Gastroesophageal sphincter (tissue), 4 donors: ENCODE measurements at regions not wholly inside any gene's neighbourhood (a gene's known extent, or its start where the extent isn't known, plus 50 kb on each side); places are given as distances from the start of the nearest gene placed in this dataset.
"Not testable (repeated sequence)": the region's sequence is repeated elsewhere in the genome, so short reads cannot be mapped to it uniquely, and the experiment has no call there.

Source experiments
- ATAC-seq: fragments of 150-250 bp; one replicate; pipeline ENCODE4 v1.9.1; 2016; ENCODE audit warnings: mild to moderate bottlenecking, moderate library complexity
- H3K27ac ChIP-seq, 4 donors: fragments of 200-600 bp; sonication (generic) in 3 of 4; 1 replicate in 3 of 4; 2 replicates in 1 of 4; pipeline ENCODE4 v1.5.1; 2016 to 2019
- H3K27me3 ChIP-seq: fragments of 200-600 bp; sonication (generic); one replicate; pipeline ENCODE4 v1.5.1; 2019
- H3K36me3 ChIP-seq, 2 donors: fragments of 200-600 bp; sonication (generic); one replicate each; pipeline ENCODE4 v1.5.1; 2019; ENCODE audit warnings: control low read depth in 1 of 2
- H3K4me1 ChIP-seq, 3 donors: fragments of 200-600 bp; sonication (generic); 1 replicate in 2 of 3; 2 replicates in 1 of 3; pipeline ENCODE4 v1.5.1; 2016 to 2019; ENCODE audit warnings: control low read depth in 2 of 3
- H3K4me3 ChIP-seq, 2 donors: fragments of 200-600 bp; sonication (generic); one replicate each; pipeline ENCODE4 v1.5.1; 2019; ENCODE audit warnings: mild to moderate bottlenecking in 1 of 2, moderate library complexity in 1 of 2
- H3K9me3 ChIP-seq, 3 donors: fragments of 200-600 bp; sonication (generic); one replicate each; pipeline ENCODE4 v1.5.1; 2017 to 2019; ENCODE audit warnings: control low read depth in 2 of 3
- CTCF ChIP-seq, 4 experiments: fragments of 200-600 bp in 2 of 4; fragments of 450-650 bp in 2 of 4; sonication (generic) in 1 of 4; IDR thresholded peaks; one replicate each; pipeline ENCODE4 v1.5.1; 2017 to 2019; ENCODE audit warnings: antibody characterized with exemption in 4 of 4, mild to moderate bottlenecking in 2 of 4, moderate library complexity in 2 of 4
- EP300 ChIP-seq: sonication (generic); formaldehyde crosslinking; IDR thresholded peaks from one replicate; pipeline ENCODE4 v1.6.1; 2017; ENCODE audit warnings: antibody characterized with exemption, mild to moderate bottlenecking
- POLR2A ChIP-seq, 2 donors: fragments of 450-650 bp; IDR thresholded peaks; one replicate each; pipeline ENCODE4 v1.6.1; 2017; ENCODE audit warnings: antibody characterized with exemption in 2 of 2, mild to moderate bottlenecking in 2 of 2, moderate library complexity in 1 of 2
- POLR2AphosphoS5 ChIP-seq: sonication (generic); formaldehyde crosslinking; IDR thresholded peaks from one replicate; pipeline ENCODE4 v1.6.1; 2017; ENCODE audit warnings: antibody characterized with exemption
- WGBS, 2 donors: methylation state at CpG; one replicate each; pipeline ENCODE4 v1.1.5; 2018; ENCODE audit warnings: low coverage in 1 of 2; 5-methylcytosine and 5-hydroxymethylcytosine counted together

GRCh38 chr5:110268985-110269384 is 457.5 kb downstream of the TMEM232 start:
- H3K27me3 ChIP-seq, result no peaks in the 10 kb centered on the region
- H3K4me3 ChIP-seq, result no peak overlapping the region
- no peaks in the 10 kb centered on the region for H3K36me3 ChIP-seq
- ATAC-seq, result no peak
- TF ChIP-seq POLR2A (IDR thresholded peaks at IDR 0.05) (no peak), EP300 (no peak), CTCF (IDR thresholded peaks at IDR 0.05) (no peak), POLR2AphosphoS5 (no peak)
- no peaks in the 10 kb centered on the region for H3K4me1 ChIP-seq
- H3K9me3 ChIP-seq, result no peaks in the 10 kb centered on the region
- no peak overlapping the region for H3K27ac ChIP-seq
- 80 to 100% methylated on average over 1 of the region's 1 CpG for WGBS, 2 donors

- no peak for ATAC-seq
- no peaks in the 10 kb centered on the region for H3K9me3 ChIP-seq
- no peaks in the 10 kb centered on the region for H3K4me1 ChIP-seq
- no peaks in the 10 kb centered on the region for H3K27me3 ChIP-seq
- no peak overlapping the region for H3K27ac ChIP-seq
- H3K36me3 ChIP-seq, result no peaks in the 10 kb centered on the region
- no peak overlapping the region for H3K4me3 ChIP-seq
- no peak for TF ChIP-seq POLR2A (IDR thresholded peaks at IDR 0.05)
- 52 to 73% methylated on average over 3 of the region's 3 CpGs for WGBS, 2 donors
Measured at GRCh38 chr5:110269478-110270142, 456.9 kb downstream of the TMEM232 start.

GRCh38 chr5:110275878-110276277 is 450.6 kb downstream of the TMEM232 start:
- WGBS, 2 donors, result 89 to 95% methylated on average over 2 of the region's 2 CpGs
- Histone ChIP-seq H3K36me3 (no peaks in the 10 kb centered on the region), H3K27ac (no peak overlapping the region), H3K27me3 (no peaks in the 10 kb centered on the region), H3K4me1 (no peaks in the 10 kb centered on the region), H3K9me3 (peaks cover 0 to 13% (median 0%) of the 10 kb centered on the region in 3 donors), H3K4me3 (no peak overlapping the region)
- TF ChIP-seq EP300 (no peak), POLR2A (IDR thresholded peaks at IDR 0.05) (no peak), POLR2AphosphoS5 (no peak), CTCF (IDR thresholded peaks at IDR 0.05) (no peak)
- no peak for ATAC-seq

- not testable (repeated sequence) for H3K4me1 ChIP-seq, ATAC-seq, H3K27ac ChIP-seq, H3K27me3 ChIP-seq, H3K36me3 ChIP-seq, H3K4me3 ChIP-seq
- WGBS, 2 donors, result 71 to 89% methylated on average over 1 of the region's 1 CpG
- peaks cover 0 to 24% (median 0%) of the 10 kb centered on the region in 3 donors for H3K9me3 ChIP-seq
Measured at GRCh38 chr5:110278449-110278848, 448.0 kb downstream of the TMEM232 start.

- not testable (repeated sequence) for ATAC-seq, H3K27ac ChIP-seq, H3K36me3 ChIP-seq, H3K4me3 ChIP-seq, H3K27me3 ChIP-seq, H3K4me1 ChIP-seq
- WGBS, 2 donors, result 89% methylated on average over 5 of the region's 8 CpGs; no CpG with 5 or more reads in 1 of the 2 donors
- peaks cover 0 to 32% (median 0%) of the 10 kb centered on the region in 3 donors for H3K9me3 ChIP-seq
Measured at GRCh38 chr5:110284121-110284520, 442.4 kb downstream of the TMEM232 start.

GRCh38 chr5:110288766-110289511 is 437.5 kb downstream of the TMEM232 start:
- H3K4me1 ChIP-seq, result no peaks in the 10 kb centered on the region
- no peak overlapping the region for H3K4me3 ChIP-seq
- H3K36me3 ChIP-seq, result no peaks in the 10 kb centered on the region
- peaks cover 0 to 8% (median 0%) of the 10 kb centered on the region in 3 donors for H3K9me3 ChIP-seq
- no peak for ATAC-seq
- TF ChIP-seq EP300, result no peak
- no peak for TF ChIP-seq CTCF (IDR thresholded peaks at IDR 0.05)
- no peak for TF ChIP-seq POLR2AphosphoS5
- no peak for TF ChIP-seq POLR2A (IDR thresholded peaks at IDR 0.05)
- no peak overlapping the region for H3K27ac ChIP-seq
- 33 to 37% methylated on average over 2 to 3 of the region's 3 CpGs for WGBS, 2 donors
- no peaks in the 10 kb centered on the region for H3K27me3 ChIP-seq
